HepG2 (cell line): ENCODE measurements at regions not wholly inside any gene's neighbourhood (a gene's known extent, or its start where the extent isn't known, plus 50 kb on each side); places are given as distances from the start of the nearest gene placed in this dataset.

ENCODE experiments used
- ATAC-seq: fragments of 200-7000 bp; cut with Tn5 transposase; 3 replicates; pipeline ENCODE4 v1.9.1; 2020; ENCODE audit warnings: mild to moderate bottlenecking, moderate library complexity
- BruUV-seq: library from RNA; stranded (reverse); fragments of 400-500 nt; replicated peaks from 2 replicates; lab custom pipeline; 2021; lab: Mats Ljungman, UMichigan
- CTCF ChIA-PET: fragments of 300-600 bp; formaldehyde crosslinking; extraction: SDS; loops from one replicate; lab custom pipeline; 2021; ENCODE audit warnings: low total read pairs, inconsistent platforms, low intra/inter-chr PET ratio; lab: Yijun Ruan, JAX
- POLR2A ChIA-PET: fragments of 350-600 bp; sonication (Branson Sonifier 250); formaldehyde crosslinking; loops from one replicate; lab custom pipeline; 2020; ENCODE audit warnings: antibody characterized with exemption, inconsistent platforms; lab: Yijun Ruan, JAX
- DNase-seq: peaks from one replicate; pipeline ENCODE4 v3.0.0-alpha.2; 2015; ENCODE audit warnings: low spot score
- FAIRE-seq: peaks from 3 replicates; lab custom pipeline; 2011; peaks lifted over from hg19 to GRCh38; lab: Jason Lieb, UNC
- H2AFZ ChIP-seq: one replicate; pipeline ENCODE4 v1.6.1; 2011; ENCODE audit warnings: low read length, inconsistent platforms
- H3K27ac ChIP-seq: fragments of 300-600 bp; 3 replicates; pipeline ENCODE4 v1.8.0; 2011; ENCODE audit warnings: mixed run types, mild to moderate bottlenecking, mixed read lengths, low read length, inconsistent platforms; ENCODE audit not compliant: insufficient read depth; ENCODE audit errors: extremely low read length
- H3K27me3 ChIP-seq, 2 experiments: fragments of 200-600 bp in 1 of 2; 2 replicates in 1 of 2; 3 replicates in 1 of 2; pipeline versions ENCODE4 v1.6.0 to v1.8.0; 2011; ENCODE audit warnings: low read length in 2 of 2, mild to moderate bottlenecking in 2 of 2, moderate library complexity in 2 of 2, inconsistent platforms in 1 of 2; ENCODE audit not compliant: insufficient read depth in 2 of 2, control insufficient read depth in 1 of 2
- H3K36me3 ChIP-seq, 2 experiments: fragments of 200-600 bp in 1 of 2; replicated peaks in 1 of 2; 2 replicates in 1 of 2; 3 replicates in 1 of 2; pipeline versions ENCODE4 v1.5.1 to v1.8.0; 2011; ENCODE audit warnings: low read length in 2 of 2, inconsistent platforms in 1 of 2; ENCODE audit not compliant: insufficient read depth in 2 of 2, control insufficient read depth in 1 of 2
- H3K4me1 ChIP-seq: 2 replicates; pipeline ENCODE4 v1.5.1; 2012; ENCODE audit warnings: low read length, inconsistent platforms; ENCODE audit not compliant: insufficient read depth
- H3K4me2 ChIP-seq: 2 replicates; pipeline ENCODE4 v1.6.0; 2011; ENCODE audit warnings: low read depth, low read length, inconsistent platforms
- H3K4me3 ChIP-seq, 3 experiments: fragments of 200-600 bp in 1 of 3; sonication (generic), shearing (Covaris generic) in 1 of 3; replicated peaks in 1 of 3; 2 replicates each; pipeline ENCODE4 v1.5.1; 2011 to 2016; ENCODE audit warnings: low read length in 3 of 3, inconsistent platforms in 2 of 3, low read depth in 2 of 3, mild to moderate bottlenecking in 2 of 3, control low read depth in 1 of 3, mixed read lengths in 1 of 3; ENCODE audit not compliant: insufficient read depth in 1 of 3
- H3K79me2 ChIP-seq: one replicate; pipeline ENCODE4 v1.6.1; 2011; ENCODE audit warnings: low read length, inconsistent platforms; ENCODE audit not compliant: insufficient read depth
- H3K9ac ChIP-seq: 2 replicates; pipeline ENCODE4 v1.6.0; 2011; ENCODE audit warnings: mild to moderate bottlenecking, low read depth, low read length, inconsistent platforms; ENCODE audit not compliant: insufficient read depth
- H3K9me3 ChIP-seq: 2 replicates; pipeline ENCODE4 v1.5.1; 2012; ENCODE audit warnings: mild to moderate bottlenecking, low read length
- H4K20me1 ChIP-seq: 2 replicates; pipeline ENCODE4 v1.6.0; 2011; ENCODE audit warnings: inconsistent platforms, mild to moderate bottlenecking, low read length, moderate library complexity; ENCODE audit not compliant: insufficient read depth
- ESRRA ChIP-seq: sonication (generic); formaldehyde crosslinking; IDR thresholded peaks from 2 replicates; pipeline ENCODE4 v1.5.1; 2020; ENCODE audit warnings: mild to moderate bottlenecking, low read depth, missing genetic modification reagents
- LCORL ChIP-seq, 2 experiments: fragments of 450-650 bp in 1 of 2; sonication (generic) in 1 of 2; formaldehyde crosslinking in 1 of 2; IDR thresholded peaks; 2 replicates each; pipeline versions ENCODE4 v1.5.0 to v1.6.1; 2017 to 2020; ENCODE audit warnings: antibody characterized with exemption in 1 of 2, missing genetic modification reagents in 1 of 2
- NFE2L2 ChIP-seq: fragments of 150-350 bp; IDR thresholded peaks from 2 replicates; pipeline ENCODE4 v1.6.1; 2014; ENCODE audit warnings: low read length
- NFYB ChIP-seq: sonication (generic); formaldehyde crosslinking; IDR thresholded peaks from 2 replicates; pipeline ENCODE4 v1.4.0; 2020; ENCODE audit warnings: missing genetic modification reagents
- TFAP4 ChIP-seq: sonication (generic); IDR thresholded peaks from 2 replicates; pipeline ENCODE4 v1.6.1; 2016; ENCODE audit warnings: low read depth, borderline replicate concordance
- WGBS: methylation state at CpG from one replicate; pipeline ENCODE4 v1.1.6; 2017; ENCODE audit warnings: low lambda C conversion rate; 5-methylcytosine and 5-hydroxymethylcytosine counted together
- in situ Hi-C: cut with HindIII; loops from 2 replicates; pipeline ENCODE4 v1.10.0; 2017; ENCODE audit warnings: low pct_unique_long_range_greater_than_20kb; ENCODE audit not compliant: extremely low pct_ligation_motif_present
- intact Hi-C: fragments of 100-400 bp; cut with micrococcal nuclease; formaldehyde crosslinking; loops from one replicate; pipeline ENCODE4 v1.10.0; 2022; ENCODE audit not compliant: unreplicated experiment

GRCh38 chr21:16419188-16419921 lies 689.6 kb downstream of the USP25 start:
- in situ Hi-C loops (no loop called here), intact Hi-C loops (loop anchor here (10.0 kb wide), 1 partner anchor 1595 kb away; no protein-coding TSS in a partner anchor)
- H3K9ac ChIP-seq, result no peak overlapping the region

GRCh38 chr21:16420031-16420724 lies 690.4 kb downstream of the USP25 start:
- H3K27ac ChIP-seq, result no peak overlapping the region

More at GRCh38 chr21:16419188-16419921, 689.6 kb downstream of the USP25 start:
- no peak overlapping the region; a peak in 1 of 6 replicates for H3K4me3 ChIP-seq
- ChIA-PET CTCF (no interaction called here), POLR2A (no interaction called here)
- peaks cover 16% of the 10 kb centered on the region for H3K4me1 ChIP-seq
- no peak overlapping the region; the same call in 1 of the 2 replicates for H3K4me2 ChIP-seq
- TF ChIP-seq TFAP4, result 0 out of 2 replicates have a peak, but pooled peaks have one; percentile 29
- TF ChIP-seq NFYB (CRISPR knock-in tag), result 0 out of 2 replicates have a peak, but pooled peaks have one; percentile 19
- no peak for TF ChIP-seq NFE2L2
- ATAC-seq, result peak; percentile 99
- 13% methylated on average over 12 of the region's 14 CpGs for WGBS
- DNase-seq, result peak; percentile 12
- FAIRE-seq, result no peak
- no peaks in the 10 kb centered on the region for H3K27me3 ChIP-seq
- H3K79me2 ChIP-seq, result no peaks in the 10 kb centered on the region
- no TSS peak for BruUV-seq
- H4K20me1 ChIP-seq, result no peaks in the 10 kb centered on the region
- H2AFZ ChIP-seq, result no peak overlapping the region
- no peaks in the 10 kb centered on the region for H3K36me3 ChIP-seq
- no peak overlapping the region for H3K27ac ChIP-seq
- no peaks in the 10 kb centered on the region for H3K9me3 ChIP-seq

More at GRCh38 chr21:16420031-16420724, 690.4 kb downstream of the USP25 start:
- in situ Hi-C loops (no loop called here), intact Hi-C loops (no loop called here)
- no peak overlapping the region for H2AFZ ChIP-seq
- TF ChIP-seq ESRRA (CRISPR knock-in tag), result no peak
- TF ChIP-seq LCORL (IDR thresholded peaks at IDR 0.05), result peak; percentile 66; the same call in 1 of the 2 replicates
- no peak for TF ChIP-seq LCORL (CRISPR knock-in tag; IDR thresholded peaks at IDR 0.05)
- FAIRE-seq, result no peak
- no peaks in the 10 kb centered on the region for H3K27me3 ChIP-seq
- no peak for ATAC-seq
- no peak overlapping the region for H3K9ac ChIP-seq
- WGBS, result 11% methylated on average over 4 of the region's 4 CpGs
- H3K4me2 ChIP-seq, result no peak overlapping the region
- CTCF ChIA-PET, result no interaction called here
- POLR2A ChIA-PET, result no interaction called here
- no peaks in the 10 kb centered on the region for H3K79me2 ChIP-seq
- H3K4me3 ChIP-seq, result no peak overlapping the region
- H3K9me3 ChIP-seq, result no peaks in the 10 kb centered on the region
- no TSS peak for BruUV-seq
- H3K36me3 ChIP-seq, result no peaks in the 10 kb centered on the region
- H4K20me1 ChIP-seq, result no peaks in the 10 kb centered on the region
- peaks cover 16% of the 10 kb centered on the region for H3K4me1 ChIP-seq
- peak; percentile 9 for DNase-seq
